Fibroblast of skin of right biceps (primary cell): ENCODE measurements at regions not wholly inside any gene's neighbourhood (a gene's known extent, or its start where the extent isn't known, plus 50 kb on each side); places are given as distances from the start of the nearest gene placed in this dataset.

ENCODE experiments used
- DNase-seq: peaks from one replicate; pipeline ENCODE4 v3.0.0-alpha.2; 2013

GRCh38 chr9:135032041-135032835, 55.2 kb upstream of the OLFM1 start:
- DNase-seq: no peak

- DNase-seq: no peak
These were observed 54.5 kb upstream of the OLFM1 start for GRCh38 chr9:135032868-135033460.

- no peak for DNase-seq
These were observed 54.0 kb upstream of the OLFM1 start for GRCh38 chr9:135033487-135033886.

GRCh38 chr9:135034106-135034505, 53.4 kb upstream of the OLFM1 start:
- no peak for DNase-seq

- no peak for DNase-seq
These were observed 51.4 kb upstream of the OLFM1 start for GRCh38 chr9:135035781-135036760.

- DNase-seq: no peak
These were observed 50.5 kb upstream of the OLFM1 start for GRCh38 chr9:135036861-135037465.

- DNase-seq: no peak
These were observed 49.8 kb upstream of the OLFM1 start for GRCh38 chr9:135037521-135038250.
